Natural killer cell (primary cell): ENCODE measurements at regions not wholly inside any gene's neighbourhood (a gene's known extent, or its start where the extent isn't known, plus 50 kb on each side); places are given as distances from the start of the nearest gene placed in this dataset.

Experiments
- ATAC-seq, 3 donors: fragments of 150-1000 bp in 2 of 3; fragments of 200-7000 bp in 1 of 3; cut with Tn5 transposase; 1 replicate in 1 of 3; 2 replicates in 2 of 3; pipeline ENCODE4 v1.10.0; 2021; ENCODE audit warnings: mild to moderate bottlenecking in 2 of 3, moderate library complexity in 2 of 3
- DNase-seq, 2 donors: peaks; one replicate each; pipeline versions ENCODE4 v3.0.0 to v3.0.0-alpha.2; 2013 to 2021; ENCODE audit warnings: mixed read lengths in 1 of 2
- H3K27ac ChIP-seq: one replicate; pipeline ENCODE4 v1.5.1; 2013; ENCODE audit warnings: mild to moderate bottlenecking, low read length
- H3K27me3 ChIP-seq: one replicate; pipeline ENCODE4 v1.6.1; 2013; ENCODE audit warnings: low read length; ENCODE audit not compliant: control insufficient read depth, insufficient read depth
- H3K36me3 ChIP-seq: one replicate; pipeline ENCODE4 v1.6.1; 2013; ENCODE audit warnings: low read length; ENCODE audit not compliant: control insufficient read depth, insufficient read depth
- H3K4me1 ChIP-seq: one replicate; pipeline ENCODE4 v1.6.1; 2013; ENCODE audit warnings: low read length; ENCODE audit not compliant: control insufficient read depth, insufficient read depth
- H3K4me3 ChIP-seq: one replicate; pipeline ENCODE4 v1.5.1; 2013; ENCODE audit warnings: low read length
- H3K9me3 ChIP-seq: one replicate; pipeline ENCODE4 v1.6.1; 2013; ENCODE audit warnings: low read length; ENCODE audit not compliant: control insufficient read depth, insufficient read depth
- H3K27ac Mint-ChIP-seq, 2 donors: one replicate each; pipeline ENCODE4 v1.8.0; 2022; ENCODE audit warnings: mild to moderate bottlenecking in 2 of 2, mixed read lengths in 2 of 2, moderate library complexity in 1 of 2
- H3K27me3 Mint-ChIP-seq, 2 donors: one replicate each; pipeline ENCODE4 v1.8.0; 2022; ENCODE audit warnings: low read depth in 2 of 2, mixed read lengths in 2 of 2
- H3K36me3 Mint-ChIP-seq: one replicate; pipeline ENCODE4 v1.8.0; 2022; ENCODE audit warnings: mixed read lengths
- H3K4me1 Mint-ChIP-seq, 2 donors: one replicate each; pipeline ENCODE4 v1.8.0; 2022; ENCODE audit warnings: mixed read lengths in 2 of 2
- H3K4me3 Mint-ChIP-seq: one replicate; pipeline ENCODE4 v1.8.0; 2022; ENCODE audit warnings: mild to moderate bottlenecking, moderate library complexity, mixed read lengths
- H3K9me3 Mint-ChIP-seq, 2 donors: one replicate each; pipeline ENCODE4 v1.8.0; 2022; ENCODE audit warnings: mixed read lengths in 2 of 2
- WGBS: methylation state at CpG from one replicate; pipeline ENCODE4 v1.1.7; 2013; ENCODE audit warnings: missing lambda C conversion rate; ENCODE audit not compliant: insufficient coverage; 5-methylcytosine and 5-hydroxymethylcytosine counted together
- intact Hi-C: fragments of 100-400 bp; cut with micrococcal nuclease; formaldehyde crosslinking; loops from one replicate; pipeline ENCODE4 v1.14.2; 2022
- TF ChIP-seq, protein P1 (sequence below): fragments of 200-600 bp; IDR thresholded peaks from one replicate; pipeline ENCODE4 v1.8.0; 2022; ENCODE audit warnings: antibody characterized with exemption

DNA sequence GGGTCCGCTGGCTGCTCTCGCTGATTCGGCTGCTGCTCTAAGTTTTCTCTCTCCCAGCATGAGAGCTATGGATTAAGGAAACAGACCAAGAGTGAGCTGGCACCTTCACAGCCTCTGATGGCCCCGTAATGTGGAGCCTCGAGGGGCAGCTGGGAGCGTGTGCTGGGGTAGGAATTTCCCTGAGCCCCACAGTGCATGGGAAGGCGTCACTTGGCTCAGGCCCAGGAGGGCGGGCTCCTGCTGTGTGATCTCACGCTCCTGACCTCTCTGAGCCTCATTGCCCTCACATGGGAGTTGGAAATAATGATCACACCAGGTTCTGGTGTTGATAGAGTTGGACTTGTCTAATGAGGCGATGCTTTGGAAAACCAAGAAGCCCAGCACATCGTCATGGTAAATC lies 238.6 kb upstream of the CRY1 start:
- Mint-ChIP-seq H3K4me3 (no peak overlapping the region), H3K4me1 (peaks cover 53 to 66% of the 10 kb centered on the region in 2 donors)
- 85% methylated on average over 11 of the region's 11 CpGs for WGBS

DNA sequence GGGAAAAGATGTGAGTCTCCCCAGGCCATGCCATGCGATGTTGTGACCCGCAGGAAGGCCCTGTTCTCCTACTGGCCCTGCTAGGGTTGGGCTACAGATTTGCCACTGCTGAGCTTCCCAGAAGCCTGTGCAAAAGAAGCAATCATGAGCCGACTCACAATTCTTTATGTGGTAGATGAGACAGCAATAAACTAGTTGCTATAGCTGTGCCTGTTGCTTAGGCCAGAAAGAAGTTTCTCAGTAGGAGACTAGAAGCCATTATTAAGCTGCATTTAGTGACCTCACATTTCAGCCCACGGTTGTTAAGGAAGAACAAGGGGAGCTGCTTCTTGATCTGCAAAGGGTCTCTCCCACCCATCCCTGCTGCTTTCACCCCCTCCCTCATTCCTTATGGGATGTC lies 239.4 kb upstream of the CRY1 start:
- no peak overlapping the region for H3K4me3 ChIP-seq
- no peaks in the 10 kb centered on the region for H3K9me3 ChIP-seq
- no peaks in the 10 kb centered on the region for H3K27me3 ChIP-seq
- Mint-ChIP-seq H3K4me1 (peaks cover 46 to 67% of the 10 kb centered on the region in 2 donors), H3K27me3 (peaks cover 3 to 6% of the 10 kb centered on the region in 2 donors), H3K27ac (no peak overlapping the region), H3K4me3 (no peak overlapping the region), H3K9me3 (no peaks in the 10 kb centered on the region), H3K36me3 (no peaks in the 10 kb centered on the region)
- no peak for ATAC-seq
- no peak for DNase-seq
- 79% methylated on average over 3 of the region's 4 CpGs for WGBS
- intact Hi-C loops = no loop called here
- H3K36me3 ChIP-seq = no peaks in the 10 kb centered on the region
- H3K4me1 ChIP-seq = peaks cover 18% of the 10 kb centered on the region
- TF ChIP-seq, protein P1, sequence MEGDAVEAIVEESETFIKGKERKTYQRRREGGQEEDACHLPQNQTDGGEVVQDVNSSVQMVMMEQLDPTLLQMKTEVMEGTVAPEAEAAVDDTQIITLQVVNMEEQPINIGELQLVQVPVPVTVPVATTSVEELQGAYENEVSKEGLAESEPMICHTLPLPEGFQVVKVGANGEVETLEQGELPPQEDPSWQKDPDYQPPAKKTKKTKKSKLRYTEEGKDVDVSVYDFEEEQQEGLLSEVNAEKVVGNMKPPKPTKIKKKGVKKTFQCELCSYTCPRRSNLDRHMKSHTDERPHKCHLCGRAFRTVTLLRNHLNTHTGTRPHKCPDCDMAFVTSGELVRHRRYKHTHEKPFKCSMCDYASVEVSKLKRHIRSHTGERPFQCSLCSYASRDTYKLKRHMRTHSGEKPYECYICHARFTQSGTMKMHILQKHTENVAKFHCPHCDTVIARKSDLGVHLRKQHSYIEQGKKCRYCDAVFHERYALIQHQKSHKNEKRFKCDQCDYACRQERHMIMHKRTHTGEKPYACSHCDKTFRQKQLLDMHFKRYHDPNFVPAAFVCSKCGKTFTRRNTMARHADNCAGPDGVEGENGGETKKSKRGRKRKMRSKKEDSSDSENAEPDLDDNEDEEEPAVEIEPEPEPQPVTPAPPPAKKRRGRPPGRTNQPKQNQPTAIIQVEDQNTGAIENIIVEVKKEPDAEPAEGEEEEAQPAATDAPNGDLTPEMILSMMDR = no peak
- H3K27ac ChIP-seq = no peak overlapping the region

More for the DNA sequence above, 238.6 kb upstream of the CRY1 start:
- DNase-seq (no peak), ATAC-seq (no peak)
- Mint-ChIP-seq H3K27ac (no peak overlapping the region), H3K27me3 (peaks cover 3 to 6% of the 10 kb centered on the region in 2 donors), H3K36me3 (no peaks in the 10 kb centered on the region), H3K9me3 (no peaks in the 10 kb centered on the region)
- peaks cover 15% of the 10 kb centered on the region for H3K4me1 ChIP-seq
- no peaks in the 10 kb centered on the region for H3K36me3 ChIP-seq
- H3K27me3 ChIP-seq = no peaks in the 10 kb centered on the region
- intact Hi-C loops = no loop called here
- TF ChIP-seq, protein P1 = no peak
- no peak overlapping the region for H3K27ac ChIP-seq
- no peak overlapping the region for H3K4me3 ChIP-seq
- H3K9me3 ChIP-seq = no peaks in the 10 kb centered on the region

DNA sequence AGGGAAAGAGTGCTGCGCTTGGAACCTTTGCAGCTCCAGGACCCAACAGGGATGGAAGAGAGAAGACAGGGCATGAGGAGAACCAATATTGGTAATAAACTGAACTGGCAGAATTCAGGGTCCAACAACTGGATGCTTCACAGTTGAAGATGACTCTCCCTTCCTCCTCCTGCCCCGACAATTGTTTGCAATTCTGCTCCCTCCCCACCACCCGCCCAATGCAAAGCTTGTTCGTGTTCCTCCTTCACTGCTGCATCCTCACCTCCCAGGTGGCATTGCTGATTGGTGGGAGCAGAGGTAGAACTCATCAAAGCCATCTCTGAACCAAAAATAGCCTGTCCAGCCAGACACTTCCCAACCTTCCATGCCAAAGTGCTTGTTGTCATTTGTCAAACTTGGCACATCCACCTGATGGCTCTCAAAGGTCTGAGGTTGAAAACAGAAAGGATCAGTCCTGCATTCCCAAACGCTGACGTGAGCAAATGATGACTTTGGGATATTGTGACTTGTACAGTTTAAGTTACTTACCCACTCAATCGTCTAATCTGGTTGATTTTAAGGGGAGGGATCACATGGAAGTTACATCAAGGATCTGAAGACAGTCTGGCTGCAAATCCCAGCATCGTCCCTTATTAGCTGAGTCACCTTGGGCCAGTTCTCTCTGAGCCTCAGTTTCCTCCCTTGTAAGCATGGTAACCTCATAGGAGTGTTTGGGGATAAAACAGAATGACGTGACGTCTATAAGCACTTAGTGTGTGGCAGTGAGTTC lies 242.6 kb upstream of the CRY1 start:
- H3K9me3 Mint-ChIP-seq = no peaks in the 10 kb centered on the region
- H3K4me1 ChIP-seq = peaks cover 7% of the 10 kb centered on the region
- H3K27me3 Mint-ChIP-seq = no peaks in the 10 kb centered on the region
- no peak overlapping the region for H3K27ac ChIP-seq
- H3K36me3 Mint-ChIP-seq = no peaks in the 10 kb centered on the region
- no peaks in the 10 kb centered on the region for H3K27me3 ChIP-seq
- no peak overlapping the region for H3K4me3 Mint-ChIP-seq
- TF ChIP-seq, protein P1 = no peak
- peaks cover 16 to 40% of the 10 kb centered on the region in 2 donors for H3K4me1 Mint-ChIP-seq
- WGBS = 90% methylated on average over 8 of the region's 10 CpGs
- H3K27ac Mint-ChIP-seq = no peak overlapping the region
- no peaks in the 10 kb centered on the region for H3K36me3 ChIP-seq
- no peak overlapping the region for H3K4me3 ChIP-seq
- no peak for ATAC-seq
- no peaks in the 10 kb centered on the region for H3K9me3 ChIP-seq
- no peak for DNase-seq
- intact Hi-C loops = no loop called here

DNA sequence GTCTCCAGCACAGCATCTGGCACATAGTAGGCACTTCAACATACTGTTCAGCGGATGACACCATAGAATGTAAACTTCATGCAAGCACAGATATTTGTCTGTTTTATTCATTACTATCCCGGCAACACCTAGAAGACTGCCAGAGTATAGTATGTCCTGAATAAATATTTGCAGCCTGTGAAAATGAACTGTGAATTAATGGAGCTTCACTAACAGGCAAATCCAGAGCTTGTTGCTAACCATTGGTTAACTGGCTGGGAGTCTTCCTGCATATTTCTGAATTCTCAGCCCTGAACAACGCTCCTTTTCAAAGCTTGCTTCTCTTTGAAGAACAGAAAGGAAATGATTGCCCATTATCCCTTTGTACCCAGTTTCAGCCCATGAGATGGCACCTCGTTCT lies 243.3 kb upstream of the CRY1 start:
- Histone ChIP-seq H3K9me3 (no peaks in the 10 kb centered on the region), H3K27ac (no peak overlapping the region), H3K4me3 (no peak overlapping the region), H3K36me3 (no peaks in the 10 kb centered on the region), H3K4me1 (peaks cover 3% of the 10 kb centered on the region), H3K27me3 (no peaks in the 10 kb centered on the region)
- H3K4me3 Mint-ChIP-seq = no peak overlapping the region
- H3K9me3 Mint-ChIP-seq = no peaks in the 10 kb centered on the region
- no peak for DNase-seq
- TF ChIP-seq, protein P1 = no peak
- peaks cover 14 to 39% of the 10 kb centered on the region in 2 donors for H3K4me1 Mint-ChIP-seq
- 82% methylated on average over 4 of the region's 4 CpGs for WGBS
- no peaks in the 10 kb centered on the region for H3K36me3 Mint-ChIP-seq
- intact Hi-C loops = no loop called here
- H3K27me3 Mint-ChIP-seq = no peaks in the 10 kb centered on the region
- H3K27ac Mint-ChIP-seq = no peak overlapping the region
- ATAC-seq = no peak
